B cell (primary cell): ENCODE measurements at regions not wholly inside any gene's neighbourhood (a gene's known extent, or its start where the extent isn't known, plus 50 kb on each side); places are given as distances from the start of the nearest gene placed in this dataset.

Experiments used
- EZH2 ChIP-seq: IDR thresholded peaks from 2 replicates; pipeline ENCODE4 v1.6.1; 2012; ENCODE audit warnings: borderline replicate concordance, low read depth, mild to moderate bottlenecking, moderate library complexity, low read length; ENCODE audit not compliant: insufficient read depth, poor library complexity, severe bottlenecking
- TF ChIP-seq, protein P1 (sequence below): fragments of 200-600 bp; IDR thresholded peaks from one replicate; pipeline ENCODE4 v1.8.0; 2022; ENCODE audit warnings: antibody characterized with exemption, mild to moderate bottlenecking

DNA sequence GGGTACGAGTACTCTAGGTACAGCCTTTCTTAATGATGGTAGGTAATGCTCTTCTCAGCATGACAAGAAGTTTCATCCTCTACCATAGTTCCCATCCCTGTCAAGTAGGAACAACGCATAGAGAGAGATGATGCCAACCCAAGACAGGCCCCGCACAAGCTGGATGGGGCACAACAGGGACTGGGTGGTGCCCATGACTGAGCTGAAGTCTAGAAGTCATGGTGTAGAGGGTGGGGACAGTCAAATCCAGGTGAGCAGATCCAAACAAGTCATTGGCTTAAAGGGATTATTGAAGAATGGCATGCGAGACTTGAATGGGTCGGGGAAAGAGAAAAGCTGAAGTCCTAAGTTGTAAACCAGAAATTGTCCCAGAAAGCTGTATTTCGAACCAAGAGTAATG is 84.2 kb upstream of the MDM1 start:
- TF ChIP-seq, protein P1, sequence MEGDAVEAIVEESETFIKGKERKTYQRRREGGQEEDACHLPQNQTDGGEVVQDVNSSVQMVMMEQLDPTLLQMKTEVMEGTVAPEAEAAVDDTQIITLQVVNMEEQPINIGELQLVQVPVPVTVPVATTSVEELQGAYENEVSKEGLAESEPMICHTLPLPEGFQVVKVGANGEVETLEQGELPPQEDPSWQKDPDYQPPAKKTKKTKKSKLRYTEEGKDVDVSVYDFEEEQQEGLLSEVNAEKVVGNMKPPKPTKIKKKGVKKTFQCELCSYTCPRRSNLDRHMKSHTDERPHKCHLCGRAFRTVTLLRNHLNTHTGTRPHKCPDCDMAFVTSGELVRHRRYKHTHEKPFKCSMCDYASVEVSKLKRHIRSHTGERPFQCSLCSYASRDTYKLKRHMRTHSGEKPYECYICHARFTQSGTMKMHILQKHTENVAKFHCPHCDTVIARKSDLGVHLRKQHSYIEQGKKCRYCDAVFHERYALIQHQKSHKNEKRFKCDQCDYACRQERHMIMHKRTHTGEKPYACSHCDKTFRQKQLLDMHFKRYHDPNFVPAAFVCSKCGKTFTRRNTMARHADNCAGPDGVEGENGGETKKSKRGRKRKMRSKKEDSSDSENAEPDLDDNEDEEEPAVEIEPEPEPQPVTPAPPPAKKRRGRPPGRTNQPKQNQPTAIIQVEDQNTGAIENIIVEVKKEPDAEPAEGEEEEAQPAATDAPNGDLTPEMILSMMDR = no peak
- no peak for TF ChIP-seq EZH2
